GM19468 (cell line): ENCODE measurements at regions not wholly inside any gene's neighbourhood (a gene's known extent, or its start where the extent isn't known, plus 50 kb on each side); places are given as distances from the start of the nearest gene placed in this dataset.
"Not testable (repeated sequence)": the region's sequence is repeated elsewhere in the genome, so short reads cannot be mapped to it uniquely, and the experiment has no call there.

Experiments used
- ATAC-seq: cut with Tn5 transposase; IDR thresholded peaks from one replicate; pipeline ENCODE4 v1.9.1; 2021; ENCODE audit warnings: mild to moderate bottlenecking, moderate library complexity, moderate number of reproducible peaks; ENCODE audit not compliant: unreplicated experiment; ENCODE audit errors: extremely low read depth

DNA sequence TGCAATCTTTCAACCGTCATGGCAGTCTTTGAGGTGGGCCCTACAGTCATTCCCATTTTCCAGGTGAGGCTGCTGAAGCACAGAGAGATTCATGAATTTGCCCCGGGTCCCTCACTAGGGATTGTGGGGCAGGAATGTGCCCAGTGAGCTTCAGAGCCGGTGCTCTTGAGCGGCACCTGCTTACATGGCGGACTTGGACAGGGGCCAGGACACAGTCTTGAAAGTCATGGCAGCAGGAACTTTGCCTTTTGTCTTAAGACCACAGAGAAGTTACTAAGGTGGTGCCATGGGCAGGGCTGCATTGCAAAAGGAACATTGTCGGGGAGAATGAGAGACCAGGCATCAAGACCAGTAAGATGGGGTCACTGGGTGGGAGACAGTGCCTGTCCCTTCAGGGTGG is 363.4 kb downstream of the FOXL1 start:
- no peak for ATAC-seq

DNA sequence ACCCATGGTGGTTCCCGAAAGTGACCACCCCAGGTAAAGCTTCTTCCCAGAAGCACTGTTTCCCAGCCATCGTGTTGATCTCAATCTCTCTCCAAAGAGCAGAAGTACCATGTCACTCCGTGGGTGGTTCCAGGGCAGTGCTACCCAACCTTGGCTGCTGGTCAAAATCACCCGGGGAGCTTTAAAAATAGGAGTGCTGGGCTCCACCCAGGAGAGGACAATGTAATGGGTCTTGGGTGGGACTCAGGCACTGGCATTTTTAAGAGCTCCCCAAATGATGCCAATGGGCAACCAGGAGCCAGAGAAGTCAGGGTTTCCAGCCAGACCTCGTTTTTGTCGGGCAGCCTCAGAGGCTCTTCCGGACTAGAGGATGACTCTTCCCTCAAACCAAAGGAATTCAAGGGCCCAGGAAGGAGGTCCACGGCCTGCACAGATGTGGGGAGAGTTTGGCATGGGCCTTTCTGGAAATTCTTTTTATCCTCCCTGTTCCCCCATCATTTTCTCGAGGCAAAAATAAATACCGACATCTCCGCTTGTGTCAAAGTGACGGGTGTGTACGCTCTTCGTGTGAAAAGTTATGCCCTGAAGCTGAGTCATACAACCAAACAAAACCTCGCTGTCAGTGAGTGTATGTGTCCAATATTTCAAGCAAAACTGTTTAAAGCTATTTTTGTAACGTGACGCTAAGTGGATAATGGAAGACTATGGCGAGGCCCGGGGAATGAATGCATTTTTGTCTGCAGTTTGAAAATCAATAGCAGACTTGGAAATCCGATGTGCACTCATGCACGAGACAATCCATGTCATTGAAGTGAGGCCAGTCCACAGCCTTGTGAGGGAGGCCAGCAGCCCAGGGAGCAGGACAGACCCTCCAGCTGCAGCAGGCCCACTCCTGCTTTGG is 364.1 kb downstream of the FOXL1 start:
- no peak for ATAC-seq

DNA sequence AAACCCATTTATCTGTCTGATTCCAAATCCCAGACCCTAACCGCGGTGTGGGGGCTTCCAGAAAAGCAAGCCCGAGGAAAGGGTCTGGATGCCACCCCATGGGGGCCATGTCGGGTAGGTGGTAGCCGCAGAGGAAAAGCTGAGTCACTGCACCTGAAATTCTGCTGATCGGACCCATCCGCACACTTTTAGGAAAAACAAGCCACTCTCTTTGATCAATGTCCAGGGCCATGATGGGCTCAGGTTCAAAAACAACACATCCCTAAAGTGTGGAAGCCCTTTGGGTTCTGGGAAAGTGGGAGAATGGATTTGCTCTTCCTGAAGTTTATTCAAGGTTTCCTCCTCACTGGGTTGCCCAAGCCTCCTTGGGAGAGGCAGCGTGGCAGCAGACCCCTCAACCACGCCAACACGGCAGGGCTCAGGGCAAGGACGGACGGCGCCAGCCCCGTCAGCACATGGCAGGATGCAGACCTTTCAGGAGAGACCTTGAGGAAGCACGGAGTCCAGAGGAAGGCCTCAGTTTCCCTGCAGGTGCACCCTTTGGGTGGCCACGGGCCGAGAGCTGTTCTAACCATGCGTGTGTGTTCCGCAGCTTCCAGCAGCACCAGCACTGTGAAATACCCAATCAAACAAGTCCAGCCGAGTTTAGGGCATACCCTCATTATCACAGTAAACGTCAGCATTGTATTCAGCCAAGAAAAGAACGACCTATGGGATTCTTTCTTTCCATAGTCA is 367.0 kb downstream of the FOXL1 start:
- ATAC-seq: no peak

DNA sequence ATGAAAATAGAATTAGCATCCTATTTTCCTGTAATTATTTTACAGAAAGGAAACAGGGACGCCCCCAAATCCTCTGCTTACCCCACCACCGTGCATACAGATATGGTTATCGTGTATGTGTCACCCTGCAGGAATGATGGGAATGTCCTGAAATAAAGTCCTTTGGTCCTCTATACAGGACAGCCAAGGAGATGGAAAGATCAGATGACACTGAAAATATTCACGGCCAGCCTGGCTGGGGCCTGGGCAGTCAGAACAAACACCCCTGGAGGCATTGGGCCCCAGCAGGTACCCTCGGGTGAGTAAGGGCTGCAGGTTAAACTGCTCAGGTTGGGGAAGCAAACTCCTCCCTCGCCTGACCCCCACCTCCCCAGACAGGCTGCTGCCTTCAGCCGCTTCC is 368.0 kb downstream of the FOXL1 start:
- no peak for ATAC-seq

DNA sequence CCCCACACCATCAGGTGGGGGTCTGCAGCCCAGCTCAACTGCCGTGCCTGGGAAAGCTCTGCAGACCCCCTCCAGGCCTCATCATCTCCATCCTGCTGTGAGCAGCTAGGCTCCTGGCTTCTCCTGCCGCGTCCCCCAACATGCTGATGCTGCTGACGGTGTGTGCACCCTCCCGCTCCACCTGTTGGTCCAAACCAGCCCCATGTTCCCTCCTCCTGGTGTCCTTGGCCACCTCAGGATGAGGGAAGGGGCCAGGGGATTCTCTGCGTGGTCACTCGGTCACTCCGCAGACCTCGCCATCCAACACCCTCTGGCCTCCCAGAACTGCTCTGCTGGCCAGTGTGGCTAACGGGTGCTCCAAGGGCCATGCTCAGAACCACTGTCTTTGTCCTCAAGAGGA is 368.6 kb downstream of the FOXL1 start:
- no peak for ATAC-seq

DNA sequence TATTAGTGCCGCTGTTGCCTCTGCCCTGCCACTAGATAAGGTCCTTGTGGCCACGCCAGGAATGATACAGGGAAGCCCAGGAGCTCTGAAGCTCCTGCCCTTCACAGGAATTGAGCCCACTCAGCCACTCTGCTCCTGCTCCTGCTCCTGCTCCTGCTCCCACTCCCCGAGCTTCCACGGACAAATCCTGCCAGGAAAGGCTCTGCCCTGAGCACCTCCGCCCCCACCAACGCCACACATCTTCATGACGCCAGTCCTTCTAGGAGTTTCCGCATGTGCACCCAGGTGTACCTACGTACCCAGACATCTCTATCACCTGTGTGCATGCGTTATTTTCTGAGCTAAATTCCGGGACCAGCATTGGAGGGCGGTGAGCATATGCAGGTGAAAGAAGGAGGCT is 369.1 kb downstream of the C16orf95 start:
- no peak for ATAC-seq

DNA sequence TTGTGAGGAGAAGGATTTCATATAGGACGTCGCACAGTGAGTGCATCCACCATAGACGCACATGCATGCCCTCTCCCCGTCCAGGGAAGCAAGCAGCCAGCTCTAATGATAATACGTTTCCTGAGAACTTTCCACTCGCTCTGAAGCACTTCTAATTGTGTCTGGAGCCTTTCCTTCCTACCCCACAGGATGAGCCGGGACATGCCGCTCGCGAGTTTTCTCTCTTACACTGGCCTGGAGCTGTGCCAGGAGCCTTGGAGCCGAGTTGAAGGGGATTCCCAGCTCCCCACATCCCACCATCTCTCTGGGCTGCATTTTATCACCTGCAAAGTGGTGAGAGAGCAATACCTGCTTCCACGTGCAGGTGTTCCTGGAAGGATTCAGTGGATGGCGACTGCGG is 368.1 kb downstream of the C16orf95 start:
- ATAC-seq: no peak

DNA sequence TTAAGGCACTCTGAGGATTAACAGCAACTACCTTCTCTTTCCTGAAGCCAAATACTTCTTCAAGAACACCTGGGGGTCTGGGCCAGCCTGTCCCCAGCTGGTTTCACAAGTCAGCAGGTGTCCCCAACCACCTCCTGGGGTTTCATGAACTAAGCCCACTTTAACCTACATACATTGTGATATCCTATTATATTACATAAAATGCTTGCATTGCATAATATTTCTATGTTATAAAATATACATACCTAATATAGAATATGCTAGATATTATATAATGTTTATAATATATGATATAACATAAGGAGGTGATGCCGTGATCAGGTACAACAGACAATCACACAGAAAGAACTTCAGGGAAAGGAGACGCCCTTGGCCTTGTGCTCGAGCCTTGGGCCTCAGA is 367.6 kb downstream of the C16orf95 start:
- no peak for ATAC-seq

DNA sequence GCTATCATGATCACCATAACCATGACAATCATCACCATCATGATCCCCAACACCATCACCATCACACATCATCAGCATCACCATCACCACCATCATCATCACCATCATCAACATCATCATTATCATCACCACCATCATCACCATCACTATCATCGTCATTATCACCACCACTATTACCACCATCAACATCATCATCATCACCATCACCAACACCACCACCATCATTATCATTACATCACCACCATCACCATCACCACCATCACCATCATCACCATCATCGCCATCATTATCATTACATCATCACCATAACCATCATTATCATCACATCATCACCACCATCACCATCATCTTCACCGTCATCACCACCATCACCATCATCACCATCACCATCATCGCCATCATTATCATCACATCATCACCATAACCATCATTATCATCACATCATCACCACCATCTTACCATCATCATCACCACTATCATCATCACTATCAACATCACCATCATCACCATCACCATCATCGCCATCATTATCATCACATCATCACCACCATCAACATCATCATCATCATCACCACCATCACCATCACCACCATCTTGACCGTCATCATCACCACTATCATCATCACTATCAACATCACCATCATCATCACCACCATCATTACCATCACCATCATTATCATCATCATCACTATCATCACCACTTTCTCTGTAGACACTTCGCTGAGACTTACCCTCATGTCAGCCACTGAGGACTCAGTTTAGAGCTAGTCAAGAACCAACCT is 366.0 kb downstream of the C16orf95 start:
- no peak for ATAC-seq

DNA sequence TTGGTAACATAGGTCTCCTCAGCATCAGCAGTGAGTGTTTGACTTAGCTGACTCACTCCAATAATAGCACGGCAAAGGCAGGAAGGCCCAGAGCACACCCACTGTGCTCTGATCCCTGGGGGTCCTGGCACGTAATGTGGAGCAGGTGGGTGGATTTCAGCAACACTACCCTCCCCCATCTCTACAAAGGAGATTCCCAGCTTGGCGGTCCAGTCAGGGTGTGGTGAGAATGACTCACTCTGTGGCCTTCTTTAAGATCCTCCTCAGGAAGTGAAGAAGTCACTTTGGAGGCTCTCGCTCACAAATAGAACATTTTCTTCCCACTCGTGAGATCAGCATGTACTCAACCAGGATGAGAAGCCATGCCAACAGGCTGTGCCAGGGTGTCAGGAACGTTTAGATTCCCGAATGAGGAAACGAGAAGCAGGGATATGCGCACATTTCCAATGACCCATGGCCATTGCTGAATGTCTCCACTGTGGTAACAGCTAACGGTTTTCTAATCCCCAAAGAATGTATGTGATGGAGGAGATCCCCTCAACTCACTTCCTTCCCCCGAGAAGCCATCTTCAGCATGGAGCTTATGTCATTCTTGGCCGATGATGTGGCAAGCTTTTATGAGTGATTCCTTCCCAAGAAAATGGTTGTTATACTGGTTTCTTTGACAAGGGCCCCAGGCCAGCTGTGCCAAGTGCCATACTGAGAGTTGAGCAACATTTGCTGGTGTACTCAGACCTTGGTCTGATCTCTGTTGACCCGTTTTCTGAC is 365.2 kb downstream of the C16orf95 start:
- no peak for ATAC-seq

DNA sequence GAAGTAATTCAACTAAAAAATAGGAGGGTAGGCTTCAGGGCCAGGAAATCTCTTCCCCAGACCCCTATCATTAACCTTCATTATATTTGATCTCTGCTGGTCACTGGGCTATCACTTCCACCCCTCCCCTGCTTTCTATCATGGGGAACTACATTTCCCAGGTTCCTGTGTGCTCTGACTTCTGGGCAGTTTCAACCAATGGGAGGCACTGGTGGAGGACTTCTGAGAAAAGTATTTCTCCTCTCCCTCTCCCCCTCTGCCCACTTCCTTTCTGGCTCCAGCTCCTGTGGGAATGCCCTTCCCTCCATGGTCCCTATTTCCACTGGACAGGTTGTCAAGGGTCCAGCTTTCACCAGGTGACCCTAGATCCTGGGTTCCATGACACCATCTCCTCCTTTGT is 364.4 kb downstream of the C16orf95 start:
- no peak for ATAC-seq

DNA sequence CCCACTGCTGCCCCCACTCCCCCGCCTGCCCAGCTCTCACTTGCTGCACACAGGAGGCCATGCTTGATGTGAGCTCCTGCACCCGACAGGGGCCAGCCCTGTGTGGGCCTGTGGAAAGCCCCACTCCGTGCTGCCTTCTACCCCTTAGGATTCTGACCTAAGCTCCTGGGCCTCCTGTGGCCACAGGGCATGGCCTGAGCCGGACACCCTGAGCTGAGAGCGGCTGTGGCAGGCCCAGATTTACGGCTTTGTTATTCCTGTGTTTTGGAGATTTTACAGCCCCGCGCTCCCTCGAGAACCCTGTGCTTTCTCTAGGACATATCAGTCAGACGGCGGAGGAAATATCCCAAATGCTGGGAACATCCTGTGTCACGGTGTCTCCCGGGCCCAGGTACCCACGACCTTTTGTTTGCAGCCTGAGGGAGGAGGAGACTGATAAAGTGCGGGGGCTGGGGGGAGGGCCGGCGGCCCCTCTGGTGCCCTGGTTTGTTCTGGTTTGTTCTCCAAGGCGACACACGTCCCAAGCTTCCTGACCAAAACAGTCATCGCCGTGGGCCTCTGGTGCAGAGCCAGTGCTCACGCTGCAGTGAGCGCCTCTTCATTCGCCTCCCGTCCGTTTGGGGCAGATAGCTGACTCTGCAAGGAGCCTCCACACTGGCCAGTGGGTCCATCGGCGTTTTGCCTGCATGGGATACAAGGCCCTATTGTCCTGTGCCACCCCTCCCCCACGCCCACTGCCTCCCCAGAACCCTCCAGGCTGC is 363.4 kb downstream of the C16orf95 start:
- no peak for ATAC-seq

DNA sequence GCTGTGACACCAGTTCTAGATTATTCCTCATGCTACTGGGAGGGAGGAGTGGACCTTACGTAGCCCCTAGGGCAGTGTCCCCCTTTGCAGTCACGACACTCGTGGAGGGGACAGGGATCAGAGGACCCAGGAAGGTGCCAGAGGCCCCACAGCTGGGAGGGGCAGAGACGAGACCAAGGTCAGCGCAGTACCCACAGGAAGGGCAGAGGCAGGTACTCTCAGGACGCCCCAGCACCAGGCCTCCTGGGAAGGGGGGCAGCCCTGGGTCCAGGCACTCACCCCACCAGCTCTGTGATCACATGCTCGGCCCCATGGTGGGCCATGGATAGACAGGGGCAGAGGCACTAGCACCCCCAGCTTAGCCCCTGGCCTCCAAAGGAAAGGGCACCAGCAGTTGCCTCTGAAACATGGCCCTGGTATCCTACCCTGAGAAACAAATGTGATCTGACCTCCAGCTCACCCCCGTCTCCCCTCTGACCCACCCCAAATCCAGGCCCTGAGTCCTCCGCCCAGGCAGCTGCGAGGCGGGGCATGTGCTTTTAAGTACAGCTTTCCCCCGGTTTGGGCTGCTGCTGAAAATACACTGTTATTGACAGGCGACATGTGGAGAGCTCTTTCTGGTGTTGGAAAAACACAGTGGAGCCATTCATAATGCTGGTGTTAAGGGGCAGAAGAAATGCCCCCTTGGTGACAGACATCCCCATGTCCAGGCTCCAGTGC is 361.9 kb downstream of the C16orf95 start:
- no peak for ATAC-seq

DNA sequence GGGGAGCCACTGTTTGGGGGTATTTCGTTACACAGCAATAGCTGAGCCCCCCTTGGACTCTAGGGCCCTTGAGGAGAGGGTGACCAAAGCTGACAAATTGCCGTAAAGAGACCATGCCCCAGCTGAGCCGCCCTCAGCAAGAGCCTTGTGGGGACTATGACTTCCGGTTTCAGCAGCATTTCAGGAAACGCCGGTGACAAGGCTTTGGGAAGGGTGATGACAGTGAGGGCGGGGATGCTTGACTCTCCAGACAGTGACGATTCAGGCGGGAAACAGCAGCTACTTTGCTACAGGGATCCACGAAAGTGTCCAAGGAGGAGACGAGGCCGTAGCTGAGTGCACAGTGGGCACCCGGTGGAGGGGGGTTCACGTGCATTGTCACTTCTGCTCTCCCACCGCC is 360.8 kb downstream of the C16orf95 start:
- ATAC-seq: no peak

DNA sequence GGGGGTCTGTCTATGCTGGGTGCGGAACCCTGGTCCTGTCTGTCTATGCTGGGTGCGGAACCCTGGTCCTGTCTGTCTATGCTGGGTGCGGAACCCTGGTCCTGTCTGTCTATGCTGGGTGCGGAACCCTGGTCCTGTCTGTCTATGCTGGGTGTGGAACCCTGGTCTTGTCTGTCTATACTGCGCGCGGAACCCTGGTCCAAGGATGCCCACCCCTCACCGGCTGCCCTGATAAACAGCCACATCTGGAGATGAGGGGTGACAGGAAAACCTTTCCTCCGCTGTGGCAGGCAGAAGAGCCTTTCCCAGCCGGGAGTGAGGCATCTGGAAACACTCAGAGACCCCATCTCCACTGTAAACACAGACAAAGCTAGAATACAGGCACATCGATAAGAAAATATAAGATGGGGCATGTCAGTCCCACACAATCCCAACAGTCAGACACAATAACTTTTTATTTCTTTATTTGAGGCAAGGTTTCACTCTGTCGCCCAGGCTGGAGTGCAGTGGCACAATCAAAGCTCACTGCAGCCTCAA is 359.5 kb downstream of the C16orf95 start:
- not testable (repeated sequence) for ATAC-seq

DNA sequence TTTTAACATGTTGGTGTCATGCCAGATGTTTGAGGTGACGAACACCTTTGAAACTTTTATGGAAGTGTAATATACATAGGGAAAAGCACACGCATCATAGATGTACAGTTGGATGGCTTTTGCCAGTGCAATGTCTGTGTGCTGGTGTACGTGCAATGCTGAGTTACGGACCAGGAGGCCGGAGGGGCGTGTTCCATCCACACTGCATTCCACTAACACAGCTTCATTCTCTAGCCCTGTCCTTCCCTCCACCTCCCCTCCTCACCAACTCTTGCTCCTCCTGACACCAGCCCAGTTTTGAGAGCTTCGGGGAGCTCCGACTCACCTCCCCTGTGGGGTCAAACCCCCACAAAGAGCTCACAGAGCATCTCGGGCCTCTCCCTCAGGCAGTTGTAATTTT is 358.8 kb downstream of the C16orf95 start:
- no peak for ATAC-seq

DNA sequence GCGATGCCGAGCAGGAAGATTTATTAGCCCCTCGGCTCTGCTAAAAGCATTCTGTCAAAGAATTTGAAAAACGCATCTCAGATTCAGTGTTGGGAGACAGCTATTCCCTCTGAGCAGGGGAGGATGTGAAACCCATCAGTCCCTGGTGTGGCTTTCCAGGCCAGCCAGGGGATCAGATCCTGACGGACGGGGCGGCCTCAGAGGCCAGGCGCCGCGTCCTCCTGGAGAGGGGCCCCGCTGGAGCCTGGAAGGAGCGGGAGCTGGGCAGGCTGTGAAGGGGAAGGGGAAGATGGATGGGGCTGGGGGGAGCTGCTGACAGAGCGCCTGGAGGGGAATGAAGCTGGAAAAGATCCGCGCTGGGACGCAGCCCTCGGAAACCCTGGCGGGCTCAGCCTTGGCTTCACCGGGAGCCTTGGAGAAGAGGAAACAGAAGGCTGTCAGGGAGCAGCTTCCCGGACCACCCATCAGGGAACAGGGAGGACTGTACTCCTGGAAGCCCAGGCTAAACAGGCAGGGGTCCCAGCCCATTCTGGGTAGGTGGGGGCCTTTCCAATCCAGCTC is 358.0 kb downstream of the C16orf95 start:
- no peak for ATAC-seq

DNA sequence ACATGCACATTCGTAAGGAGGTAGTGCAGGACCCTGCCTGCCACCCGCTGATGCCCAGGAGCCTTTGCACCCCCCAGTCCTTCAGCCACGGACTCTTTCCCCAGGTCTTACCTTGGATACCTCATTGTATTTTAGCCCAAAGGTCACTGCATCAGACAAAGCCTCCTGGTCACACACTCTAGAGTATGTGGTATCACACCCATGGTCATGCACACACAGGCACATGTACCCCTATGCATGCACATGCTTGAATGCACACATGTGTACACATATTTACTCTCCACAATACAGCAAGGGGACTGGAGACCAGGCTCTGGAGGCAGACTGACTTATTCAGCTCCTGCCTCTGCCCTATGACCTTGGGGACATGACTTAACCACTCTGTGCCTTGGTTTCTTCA is 357.5 kb downstream of the C16orf95 start:
- ATAC-seq: no peak
